ENCODE measurements at regions not wholly inside any gene's neighbourhood (a gene's known extent, or its start where the extent isn't known, plus 50 kb on each side); places are given as distances from the start of the nearest gene placed in this dataset.

DNA sequence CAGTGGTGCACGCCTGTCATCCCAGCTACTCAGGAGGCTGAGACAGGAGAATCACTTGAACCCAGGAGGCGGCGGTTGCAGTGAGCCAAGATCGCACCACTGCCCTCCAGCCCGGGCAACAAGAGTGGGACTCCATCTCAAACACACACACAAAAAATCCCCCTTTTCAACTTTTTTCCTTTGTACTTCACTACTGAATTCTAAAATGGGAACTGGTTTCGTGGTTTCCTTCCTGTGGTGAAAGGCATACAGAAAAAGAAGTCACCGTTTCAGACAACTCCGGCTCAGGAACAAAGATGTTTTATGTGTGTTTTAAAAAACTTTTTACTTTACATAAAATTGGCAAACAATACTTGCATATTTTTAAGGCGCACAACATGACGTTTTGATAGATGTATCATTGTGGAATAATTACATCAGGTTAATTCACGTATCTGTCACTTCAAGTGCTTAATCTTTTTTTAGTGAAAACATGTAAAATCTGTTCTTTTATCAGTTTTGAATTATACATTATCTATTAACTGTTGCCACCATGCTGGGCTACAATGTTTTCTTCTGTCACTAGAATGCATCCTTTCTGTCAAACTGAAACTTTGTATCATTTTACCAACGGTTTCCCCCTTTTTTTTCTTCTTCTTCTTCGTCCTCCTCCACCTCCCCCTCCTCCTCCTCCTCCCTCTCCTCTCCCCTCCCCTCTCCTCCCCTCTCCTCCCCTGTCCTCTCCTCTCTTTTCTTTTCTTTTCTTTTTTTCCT is 186.0 kb downstream of the CRLF2 start:
- no peak overlapping the region for H2AK9ac ChIP-seq (replicated peaks; ENCODE audit: low read depth, low read length, poor library complexity)

More for the DNA sequence above, 186.0 kb downstream of the CRLF2 start:
- no peaks in the 10 kb centered on the region for H3K36me3 ChIP-seq (ENCODE audit: control insufficient read depth, insufficient read depth, low read length)
- H3K9me1 ChIP-seq (ENCODE audit: insufficient read depth, low read length) = no peaks in the 10 kb centered on the region
- H3K14ac ChIP-seq (replicated peaks; ENCODE audit: low read depth, low read length) = no peak overlapping the region
- H2BK20ac ChIP-seq (ENCODE audit: low read depth, low read length) = no peak overlapping the region
- intact Hi-C loops (cut with micrococcal nuclease) (no loop called here), in situ Hi-C loops (cut with MboI; ENCODE audit: low sequenced_read_pairs) (no loop called here), dilution Hi-C loops (cut with HindIII; ENCODE audit: low sequenced_read_pairs, unreplicated experiment) (no loop called here)
- no peak overlapping the region for H2BK120ac ChIP-seq (ENCODE audit: low read depth, low read length)
- ChIA-PET POLR2A (ENCODE audit: unreplicated experiment) (no interaction called here), CTCF (no interaction called here)
- TF ChIP-seq NFE2L2 (IDR thresholded peaks at IDR 0.05; ENCODE audit: low read depth, low read length) (no peak), CHD1 (IDR thresholded peaks at IDR 0.05; ENCODE audit: low read depth, low read length) (no peak), BHLHE40 (IDR thresholded peaks at IDR 0.05; ENCODE audit: low read depth, low read length) (no peak), MAFK (IDR thresholded peaks at IDR 0.05; ENCODE audit: low read depth, low read length) (no peak), POLR2A (IDR thresholded peaks at IDR 0.05; ENCODE audit: low read depth, low read length) (no peak), MAZ (IDR thresholded peaks at IDR 0.05; ENCODE audit: borderline replicate concordance, low read depth, low read length) (no peak), RFX5 (IDR thresholded peaks at IDR 0.05; ENCODE audit: low read depth, low read length) (no peak), RAD21 (IDR thresholded peaks at IDR 0.05; ENCODE audit: low read length) (no peak), SMC3 (IDR thresholded peaks at IDR 0.05; ENCODE audit: low read depth, low read length) (no peak), FOS (IDR thresholded peaks at IDR 0.05; ENCODE audit: low read depth, low read length) (no peak)
- H2AK5ac ChIP-seq (ENCODE audit: low read depth, low read length) = no peak overlapping the region
- H2BK15ac ChIP-seq (ENCODE audit: low read depth, low read length) = no peak overlapping the region
- no peak overlapping the region for H3K9ac ChIP-seq (ENCODE audit: low read depth, low read length)
- no peak overlapping the region for H3K23ac ChIP-seq (ENCODE audit: low read depth, low read length)
- H4K91ac ChIP-seq (ENCODE audit: insufficient read depth, low read depth, low read length) = no peak overlapping the region
- H3K4me3 ChIP-seq (ENCODE audit: insufficient read depth, low read depth, low read length) = no peak overlapping the region
- H3K79me1 ChIP-seq (ENCODE audit: low read depth in 1 of 2, low read length in 2 of 2) = no peaks in the 10 kb centered on the region
- H3K4me1 ChIP-seq (ENCODE audit: control insufficient read depth, insufficient read depth, low read length) = no peaks in the 10 kb centered on the region
- H3K27ac ChIP-seq (ENCODE audit: insufficient read depth, low read length) = no peak overlapping the region
- no peak overlapping the region for H3K56ac ChIP-seq (ENCODE audit: extremely low read depth, insufficient read depth, low read length)
- H2AFZ ChIP-seq (replicated peaks; ENCODE audit: low read length, poor library complexity) = no peak overlapping the region
- peaks cover 39% of the 10 kb centered on the region; the same call in 1 of the 2 replicates for H3K9me3 ChIP-seq (ENCODE audit: control insufficient read depth, insufficient read depth, low read length)
- no peak overlapping the region for H4K5ac ChIP-seq (ENCODE audit: low read depth, low read length)
- H3K27me3 ChIP-seq (ENCODE audit: control insufficient read depth, insufficient read depth, low read length) = no peaks in the 10 kb centered on the region
- no peaks in the 10 kb centered on the region for H4K20me1 ChIP-seq (ENCODE audit: insufficient read depth, low read length)
- WGBS, 2 experiments (ENCODE audit: extremely low coverage in 2 of 2, insufficient read length in 1 of 2) = 0% methylated on average over 2 of the region's 13 CpGs; no CpG with 5 or more reads in 1 of the 2 experiments
- ATAC-seq (ENCODE audit: low read depth) (no peak), DNase-seq (no peak)
- H4K8ac ChIP-seq (ENCODE audit: low read depth in 2 of 2, low read length in 2 of 2) = no peak overlapping the region
- H3K18ac ChIP-seq (ENCODE audit: low read depth, low read length) = no peak overlapping the region
- no peak overlapping the region for H3K4me2 ChIP-seq (ENCODE audit: low read depth, low read length)
- H2BK5ac ChIP-seq (ENCODE audit: low read depth, low read length, poor library complexity, severe bottlenecking) = no peak overlapping the region
- no TSS peak for BruUV-seq (replicated peaks)
- H3K4ac ChIP-seq (ENCODE audit: low read depth, low read length) = no peak overlapping the region
